Common myeloid progenitor, CD34-positive (primary cell): ENCODE measurements at regions not wholly inside any gene's neighbourhood (a gene's known extent, or its start where the extent isn't known, plus 50 kb on each side); places are given as distances from the start of the nearest gene placed in this dataset.

Source experiments
- CTCF ChIA-PET: fragments of 350-600 bp; sonication (Branson Sonifier 250); formaldehyde crosslinking; loops from one replicate; lab custom pipeline; 2021; ENCODE audit warnings: antibody characterized with exemption; lab: Charles Lee
- POLR2A ChIA-PET: fragments of 350-600 bp; sonication (Branson Sonifier 250); formaldehyde crosslinking; loops from one replicate; lab custom pipeline; 2021; ENCODE audit warnings: antibody characterized with exemption; lab: Charles Lee
- DNase-seq, 3 donors: peaks; one replicate each; pipeline versions ENCODE4 v3.0.0 to v3.0.0-alpha.2; 2013
- H3K27ac ChIP-seq, 2 experiments: 1 replicate in 1 of 2; 2 replicates in 1 of 2; pipeline ENCODE4 v1.7.0; 2013; ENCODE audit warnings: inconsistent platforms in 2 of 2, low read length in 2 of 2, mild to moderate bottlenecking in 2 of 2, low read depth in 1 of 2, moderate library complexity in 1 of 2; ENCODE audit not compliant: severe bottlenecking in 2 of 2, insufficient read depth in 1 of 2, poor library complexity in 1 of 2
- H3K27me3 ChIP-seq, 5 experiments: replicated peaks in 2 of 5; 1 replicate in 3 of 5; 2 replicates in 2 of 5; pipeline versions ENCODE4 v1.6.1 to v1.7.0; 2013; ENCODE audit warnings: low read length in 4 of 5, mild to moderate bottlenecking in 2 of 5, moderate library complexity in 2 of 5, inconsistent platforms in 1 of 5; ENCODE audit not compliant: insufficient read depth in 5 of 5, control insufficient read depth in 4 of 5
- H3K36me3 ChIP-seq, 4 experiments: 1 replicate in 2 of 4; 2 replicates in 2 of 4; pipeline versions ENCODE4 v1.6.1 to v1.7.0; 2013; ENCODE audit warnings: low read length in 3 of 4, control low read depth in 1 of 4, mild to moderate bottlenecking in 1 of 4; ENCODE audit not compliant: control insufficient read depth in 4 of 4, insufficient read depth in 4 of 4
- H3K4me1 ChIP-seq, 4 experiments: 1 replicate in 3 of 4; 2 replicates in 1 of 4; pipeline versions ENCODE4 v1.6.1 to v1.7.1; 2013; ENCODE audit warnings: low read length in 3 of 4, mild to moderate bottlenecking in 3 of 4, control low read depth in 1 of 4, inconsistent platforms in 1 of 4, moderate library complexity in 1 of 4; ENCODE audit not compliant: control insufficient read depth in 4 of 4, insufficient read depth in 4 of 4; ENCODE audit errors: control extremely low read depth in 1 of 4
- H3K4me3 ChIP-seq, 7 experiments: 1 replicate in 4 of 7; 2 replicates in 3 of 7; pipeline versions ENCODE4 v1.5.1 to v1.7.0; 2013; ENCODE audit warnings: mild to moderate bottlenecking in 7 of 7, low read length in 6 of 7, moderate library complexity in 6 of 7, inconsistent platforms in 2 of 7, low read depth in 2 of 7, control low read depth in 1 of 7; ENCODE audit not compliant: insufficient read depth in 4 of 7, control insufficient read depth in 1 of 7; ENCODE audit errors: extremely low read depth in 1 of 7
- H3K9me3 ChIP-seq, 5 experiments: 1 replicate in 4 of 5; 2 replicates in 1 of 5; pipeline versions ENCODE4 v1.6.1 to v1.7.1; 2013; ENCODE audit warnings: low read length in 4 of 5, mild to moderate bottlenecking in 2 of 5, inconsistent platforms in 1 of 5, low read depth in 1 of 5, moderate library complexity in 1 of 5; ENCODE audit not compliant: control insufficient read depth in 4 of 5, insufficient read depth in 2 of 5; ENCODE audit errors: control extremely low read depth in 1 of 5
- WGBS: methylation state at CpG from one replicate; pipeline ENCODE4 v1.1.5; 2013; ENCODE audit not compliant: insufficient coverage; 5-methylcytosine and 5-hydroxymethylcytosine counted together

DNA sequence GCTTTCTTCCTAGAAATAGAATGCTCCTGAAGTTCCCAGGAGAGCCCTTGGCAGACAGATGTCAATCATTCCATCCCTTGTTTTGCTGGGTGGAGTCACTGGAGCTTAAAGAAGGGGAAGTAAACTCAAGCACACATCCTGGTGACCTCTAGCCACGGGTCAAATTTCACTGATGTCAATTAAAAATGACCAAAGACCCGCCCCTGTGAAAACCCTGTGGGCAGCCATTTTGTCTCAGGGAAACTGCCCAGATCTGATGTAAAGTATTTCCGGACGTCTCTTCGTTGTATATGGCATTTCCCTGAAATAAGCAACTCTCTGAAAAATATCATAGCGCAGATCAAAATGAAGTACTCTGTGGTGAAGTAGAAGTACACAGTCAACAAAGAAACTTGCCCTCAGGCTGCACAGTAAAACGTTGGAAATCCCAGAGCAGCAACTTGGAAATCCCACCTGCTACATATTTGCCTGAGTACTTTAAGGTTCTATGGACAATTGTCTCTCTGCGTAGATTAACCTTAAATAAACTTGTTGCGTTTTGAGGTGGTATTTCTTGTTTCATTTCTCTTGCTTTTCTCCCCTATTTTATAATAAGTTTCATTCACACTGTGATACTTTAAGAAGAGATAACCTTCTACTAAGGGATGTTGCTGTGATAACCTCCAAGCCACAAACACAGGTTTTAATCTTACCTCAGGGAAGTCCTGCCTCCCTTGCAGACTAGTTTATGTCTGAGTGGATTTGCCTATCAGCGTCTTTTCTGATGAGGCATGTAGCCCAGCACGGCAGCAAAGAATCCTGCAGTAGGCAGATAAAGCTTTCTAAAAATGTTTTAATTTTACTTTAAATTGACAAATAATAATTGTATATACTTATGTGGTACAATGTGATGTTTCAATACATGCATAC is 60.9 kb upstream of the PIP5K1B start:
- DNase-seq, result peak in 1 of 3 donors; percentile 35
- Histone ChIP-seq H3K4me3 (no peak overlapping the region), H3K27me3 (no peaks in the 10 kb centered on the region), H3K4me1 (peaks cover 0 to 9% (median 3%) of the 10 kb centered on the region in 4 experiments), H3K27ac (no peak overlapping the region), H3K9me3 (no peaks in the 10 kb centered on the region), H3K36me3 (no peaks in the 10 kb centered on the region)
- WGBS, result 92% methylated on average over 7 of the region's 11 CpGs
- CTCF ChIA-PET, result interaction anchor here (1.3 kb wide), 1 partner anchor 12 kb away, joined by 3 read pairs; no protein-coding TSS in a partner anchor
- POLR2A ChIA-PET, result no interaction called here

DNA sequence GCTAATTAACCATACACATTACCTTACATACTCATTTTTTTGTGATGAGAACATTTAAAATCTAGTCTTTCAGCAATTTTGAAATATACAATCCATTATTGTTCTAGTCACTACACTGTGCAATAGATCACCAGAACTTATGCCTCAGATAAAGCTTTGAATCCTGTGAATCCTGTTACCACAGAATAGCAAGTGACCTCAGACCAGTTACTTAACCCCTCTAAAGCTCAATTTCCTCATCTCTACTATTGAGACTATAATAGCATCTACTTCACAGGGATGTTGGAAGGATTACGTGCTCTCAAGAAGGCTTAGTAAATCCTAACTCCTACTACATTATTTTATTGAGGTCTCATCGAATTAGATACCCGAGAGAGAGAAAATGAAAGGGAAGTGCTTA is 60.2 kb upstream of the PIP5K1B start:
- H3K4me1 ChIP-seq, result peaks cover 0 to 9% (median 3%) of the 10 kb centered on the region in 4 experiments
- no peaks in the 10 kb centered on the region for H3K36me3 ChIP-seq
- no peak overlapping the region for H3K4me3 ChIP-seq
- CTCF ChIA-PET, result no interaction called here
- no peak overlapping the region for H3K27ac ChIP-seq
- POLR2A ChIA-PET, result no interaction called here
- WGBS, result no CpG with 5 or more reads among the region's 3 CpGs
- H3K9me3 ChIP-seq, result no peaks in the 10 kb centered on the region
- H3K27me3 ChIP-seq, result no peaks in the 10 kb centered on the region
- DNase-seq, result peak in 1 of 3 donors; percentile 13

DNA sequence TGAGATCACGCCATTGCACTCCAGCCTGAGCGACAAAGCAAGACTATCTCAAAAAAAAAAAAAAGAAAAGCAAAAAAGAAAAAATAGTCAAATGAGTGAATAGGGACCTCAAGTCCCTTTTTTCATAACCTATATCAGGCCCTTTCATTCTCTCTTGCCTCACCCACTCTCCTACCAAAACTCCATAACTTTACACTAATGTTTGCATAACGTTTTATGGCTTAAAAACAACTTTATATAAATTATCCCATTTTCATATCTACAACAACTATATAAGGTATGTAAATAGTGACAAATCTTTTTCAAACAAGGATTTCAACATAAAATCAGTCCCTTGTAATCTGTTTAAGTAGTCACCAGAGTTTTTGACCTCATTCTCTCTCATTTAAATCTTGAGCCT is 56.9 kb upstream of the PIP5K1B start:
- no peak for DNase-seq
- ChIA-PET CTCF (no interaction called here), POLR2A (no interaction called here)
- Histone ChIP-seq H3K27ac (no peak overlapping the region), H3K4me3 (no peak overlapping the region), H3K4me1 (no peaks in the 10 kb centered on the region), H3K36me3 (no peaks in the 10 kb centered on the region), H3K9me3 (no peaks in the 10 kb centered on the region), H3K27me3 (no peaks in the 10 kb centered on the region)
- WGBS, result no CpG with 5 or more reads among the region's 3 CpGs

DNA sequence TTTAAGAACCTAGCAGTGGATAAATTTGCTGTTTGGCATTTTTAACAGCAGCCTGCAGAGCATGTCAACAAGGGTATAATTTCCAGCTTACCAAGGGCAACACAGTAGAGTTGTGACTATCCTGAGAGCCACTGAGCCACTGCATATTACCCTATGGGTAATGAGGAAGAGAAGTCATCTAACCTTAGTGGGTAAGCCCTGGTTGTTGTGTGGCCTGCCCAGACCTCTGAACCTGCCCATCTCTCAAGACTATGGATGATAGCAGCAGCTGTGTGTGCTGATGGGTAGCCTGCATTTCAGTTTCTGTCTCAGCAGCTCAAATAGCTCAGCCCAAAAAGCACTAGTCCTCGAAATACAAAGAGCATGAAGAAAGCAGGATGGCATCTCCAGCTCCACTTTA is 56.1 kb upstream of the PIP5K1B start:
- WGBS, result no CpG with 5 or more reads among the region's 1 CpG
- no peaks in the 10 kb centered on the region for H3K36me3 ChIP-seq
- ChIA-PET CTCF (no interaction called here), POLR2A (no interaction called here)
- no peak overlapping the region for H3K4me3 ChIP-seq
- no peak for DNase-seq
- H3K27me3 ChIP-seq, result no peaks in the 10 kb centered on the region
- no peak overlapping the region for H3K27ac ChIP-seq
- H3K9me3 ChIP-seq, result no peaks in the 10 kb centered on the region
- H3K4me1 ChIP-seq, result no peaks in the 10 kb centered on the region

DNA sequence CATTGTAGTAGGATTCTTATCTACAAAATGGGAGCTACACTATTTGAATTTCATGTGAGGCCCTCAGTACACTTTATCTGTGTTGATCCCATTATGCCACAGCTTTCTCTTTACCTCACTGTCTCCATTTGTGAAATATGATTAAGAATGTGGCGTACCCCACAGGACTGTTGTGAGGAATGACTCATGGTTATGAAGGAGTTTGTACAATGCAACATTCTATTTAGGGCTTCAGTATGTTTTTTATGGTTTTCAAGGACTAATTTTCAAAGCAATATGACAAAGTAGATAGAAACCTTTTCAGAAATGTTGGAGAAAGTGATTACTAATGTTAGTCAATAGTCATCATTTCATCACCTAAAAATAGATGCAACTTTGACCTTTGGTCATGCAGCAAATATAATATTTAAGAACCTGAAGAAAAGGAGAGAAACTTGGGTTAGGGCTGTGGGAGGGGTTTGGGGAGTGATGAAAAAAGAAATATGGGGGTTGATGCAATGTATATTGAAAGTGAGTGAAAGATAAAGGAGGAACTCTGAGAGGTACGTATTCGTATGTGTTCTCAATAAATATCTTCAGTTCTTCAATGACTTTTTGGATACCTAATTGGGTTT is 53.7 kb upstream of the PIP5K1B start:
- Histone ChIP-seq H3K27ac (no peak overlapping the region), H3K4me1 (no peaks in the 10 kb centered on the region), H3K27me3 (no peaks in the 10 kb centered on the region), H3K36me3 (no peaks in the 10 kb centered on the region), H3K9me3 (no peaks in the 10 kb centered on the region), H3K4me3 (no peak overlapping the region)
- CTCF ChIA-PET, result interaction anchor here (0.9 to 1.0 kb wide), 2 partner anchors 9 to 11 kb away, joined by 3 read pairs; no protein-coding TSS in a partner anchor
- POLR2A ChIA-PET, result no interaction called here
- DNase-seq, result no peak
- WGBS, result no CpG with 5 or more reads among the region's 3 CpGs

DNA sequence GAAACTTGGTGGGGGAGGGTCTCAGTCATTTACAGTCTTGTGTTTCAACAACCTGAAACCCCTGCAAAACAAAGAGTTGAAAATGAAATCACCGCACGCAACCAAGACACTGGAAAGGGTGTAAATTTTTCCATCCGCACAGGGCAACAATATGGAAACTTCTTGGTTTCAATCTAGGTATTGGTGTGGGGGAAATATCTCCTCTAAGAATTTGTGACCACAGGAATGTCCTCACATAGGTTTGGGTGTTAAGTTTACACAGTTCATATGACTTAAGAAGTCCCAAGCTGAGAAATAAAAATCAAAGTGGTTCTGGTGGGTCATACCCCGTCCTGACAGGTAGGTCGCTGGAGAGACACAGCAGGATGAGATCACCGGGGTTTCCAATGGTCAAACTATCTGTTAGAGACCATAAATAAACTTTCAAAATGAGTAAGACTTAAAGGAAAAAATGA is 51.9 kb upstream of the PIP5K1B start:
- no peaks in the 10 kb centered on the region for H3K4me1 ChIP-seq
- ChIA-PET POLR2A (no interaction called here), CTCF (no interaction called here)
- 100% methylated on average over 5 of the region's 6 CpGs for WGBS
- no peaks in the 10 kb centered on the region for H3K36me3 ChIP-seq
- H3K4me3 ChIP-seq, result no peak overlapping the region
- DNase-seq, result no peak
- H3K27ac ChIP-seq, result no peak overlapping the region
- no peaks in the 10 kb centered on the region for H3K27me3 ChIP-seq
- H3K9me3 ChIP-seq, result no peaks in the 10 kb centered on the region

DNA sequence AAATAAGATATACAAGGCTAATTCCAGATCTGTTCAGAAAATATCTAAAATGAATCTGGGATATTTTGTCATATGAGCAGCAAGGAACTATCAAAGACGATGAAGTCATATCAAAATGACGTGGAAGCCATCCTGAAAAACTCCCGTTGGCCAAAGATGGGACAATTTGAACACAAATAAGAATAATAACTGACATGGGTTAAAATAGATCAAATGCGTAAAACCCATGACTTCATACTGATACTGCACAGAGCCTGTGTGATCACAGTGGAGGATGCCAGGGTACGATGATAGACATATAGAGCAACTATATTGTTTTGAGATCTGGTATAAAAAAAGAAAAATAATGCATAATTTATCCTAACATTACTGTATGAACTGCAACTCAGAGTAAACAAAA is 51.0 kb upstream of the PIP5K1B start:
- H3K36me3 ChIP-seq, result no peaks in the 10 kb centered on the region
- no peak overlapping the region for H3K27ac ChIP-seq
- ChIA-PET POLR2A (no interaction called here), CTCF (no interaction called here)
- H3K4me3 ChIP-seq, result no peak overlapping the region
- H3K9me3 ChIP-seq, result no peaks in the 10 kb centered on the region
- no peak for DNase-seq
- H3K4me1 ChIP-seq, result no peaks in the 10 kb centered on the region
- WGBS, result 94% methylated on average over 3 of the region's 5 CpGs
- H3K27me3 ChIP-seq, result no peaks in the 10 kb centered on the region
